A549 (cell line): ENCODE measurements at regions not wholly inside any gene's neighbourhood (a gene's known extent, or its start where the extent isn't known, plus 50 kb on each side); places are given as distances from the start of the nearest gene placed in this dataset.

Experiments used
- ATAC-seq, 2 experiments: fragments of 200-7000 bp in 1 of 2; fragments of >200 bp in 1 of 2; cut with Nextera tagmentation in 1 of 2; cut with Tn5 transposase in 1 of 2; 3 replicates each; pipeline versions ENCODE4 v1.8.0 to v1.9.1; 2018 to 2020; ENCODE audit warnings: mild to moderate bottlenecking in 1 of 2, moderate library complexity in 1 of 2
- CTCF ChIA-PET: fragments of 300-600 bp; sonication (Branson Sonifier 250); formaldehyde crosslinking; extraction: SDS; loops from one replicate; lab custom pipeline; 2021; ENCODE audit warnings: antibody characterized with exemption, inconsistent platforms; lab: Yijun Ruan, JAX
- POLR2A ChIA-PET: fragments of 350-600 bp; formaldehyde crosslinking; extraction: SDS; loops from one replicate; lab custom pipeline; 2021; ENCODE audit warnings: antibody characterized with exemption, inconsistent platforms; lab: Yijun Ruan, JAX
- DNase-seq, 2 experiments: peaks; one replicate each; pipeline versions ENCODE4 v3.0.0 to v3.0.0-alpha.2; 2011 to 2016; ENCODE audit warnings: low read depth in 1 of 2, low spot score in 1 of 2
- FAIRE-seq: peaks from 2 replicates; lab custom pipeline; 2011; peaks lifted over from hg19 to GRCh38; lab: Jason Lieb, UNC
- H3K27ac ChIP-seq, 2 experiments: fragments of >200 bp; sonication (Bioruptor Twin); formaldehyde crosslinking; 3 replicates each; pipeline ENCODE4 v1.5.1; 2016 to 2017
- H3K4me1 ChIP-seq: fragments of >200 bp; sonication (Bioruptor Twin); formaldehyde crosslinking; 3 replicates; pipeline ENCODE4 v1.6.1; 2016
- H3K4me2 ChIP-seq: fragments of >200 bp; sonication (Bioruptor Twin); formaldehyde crosslinking; 3 replicates; pipeline ENCODE4 v1.6.1; 2016
- H3K4me3 ChIP-seq: fragments of >200 bp; sonication (Bioruptor Twin); formaldehyde crosslinking; 3 replicates; pipeline ENCODE4 v1.5.1; 2016
- H3K9me3 ChIP-seq: fragments of >200 bp; sonication (Bioruptor Twin); formaldehyde crosslinking; 3 replicates; pipeline ENCODE4 v1.6.1; 2016
- CTCF ChIP-seq: fragments of >200 bp; sonication (Bioruptor Twin); formaldehyde crosslinking; IDR thresholded peaks from 3 replicates; pipeline ENCODE4 v1.5.1; 2016
- EHF ChIP-seq: fragments of 250-450 bp; sonication (Bioruptor Pico); IDR thresholded peaks from 2 replicates; pipeline ENCODE4 v1.5.0; 2020; ENCODE audit warnings: mild to moderate bottlenecking
- EHMT2 ChIP-seq: fragments of 200-600 bp; sonication (generic); IDR thresholded peaks from 2 replicates; pipeline ENCODE4 v1.6.1; 2016; ENCODE audit warnings: antibody characterized with exemption, low read depth, mild to moderate bottlenecking, moderate library complexity
- FOXS1 ChIP-seq: fragments of 250-450 bp; sonication (Bioruptor Pico); IDR thresholded peaks from 2 replicates; pipeline ENCODE4 v1.5.0; 2020; ENCODE audit warnings: mild to moderate bottlenecking, moderate library complexity
- GATA3 ChIP-seq: IDR thresholded peaks from 2 replicates; pipeline ENCODE4 v1.6.1; 2012; ENCODE audit warnings: borderline replicate concordance
- HDAC2 ChIP-seq: fragments of 200-600 bp; sonication (generic); IDR thresholded peaks from 2 replicates; pipeline ENCODE4 v1.6.1; 2016
- HES2 ChIP-seq: fragments of >200 bp; sonication (Bioruptor Twin); formaldehyde crosslinking; IDR thresholded peaks from 2 replicates; pipeline ENCODE4 v1.6.1; 2016
- HEYL ChIP-seq: fragments of 250-450 bp; sonication (Bioruptor Pico); IDR thresholded peaks from 2 replicates; pipeline ENCODE4 v1.8.0; 2021; ENCODE audit warnings: mild to moderate bottlenecking, moderate library complexity
- HMGXB4 ChIP-seq: fragments of 250-450 bp; sonication (Bioruptor Pico); IDR thresholded peaks from 2 replicates; pipeline ENCODE4 v1.5.0; 2021; ENCODE audit warnings: mild to moderate bottlenecking, moderate library complexity, borderline replicate concordance
- JUN ChIP-seq, 2 experiments: fragments of >200 bp; sonication (Bioruptor Twin); formaldehyde crosslinking; IDR thresholded peaks; 2 replicates in 1 of 2; 3 replicates in 1 of 2; pipeline ENCODE4 v1.6.1; 2016 to 2017
- KDM5A ChIP-seq: fragments of 200-600 bp; sonication (generic); IDR thresholded peaks from 2 replicates; pipeline ENCODE4 v1.6.1; 2016; ENCODE audit warnings: antibody characterized with exemption, mild to moderate bottlenecking
- MAX ChIP-seq: IDR thresholded peaks from 2 replicates; pipeline ENCODE4 v1.6.1; 2012
- MYC ChIP-seq: IDR thresholded peaks from 2 replicates; pipeline ENCODE4 v1.6.1; 2012; ENCODE audit warnings: mild to moderate bottlenecking, inconsistent platforms, low read length, improper control_type of control experiment, borderline replicate concordance
- NFE2L2 ChIP-seq: fragments of 150-350 bp; conservative IDR thresholded peaks from 2 replicates; pipeline ENCODE4 v1.6.1; 2014; ENCODE audit warnings: low read length
- NPAS2 ChIP-seq: fragments of 250-450 bp; sonication (Bioruptor Pico); IDR thresholded peaks from 2 replicates; pipeline ENCODE4 v1.8.0; 2022; ENCODE audit warnings: mild to moderate bottlenecking, moderate library complexity, borderline replicate concordance
- POLR2A ChIP-seq: IDR thresholded peaks from 2 replicates; pipeline ENCODE4 v1.6.1; 2012; ENCODE audit warnings: mild to moderate bottlenecking, low read length
- RAD21 ChIP-seq, 2 experiments: fragments of >200 bp in 1 of 2; sonication (Bioruptor Twin) in 1 of 2; formaldehyde crosslinking in 1 of 2; IDR thresholded peaks in 1 of 2; conservative IDR thresholded peaks in 1 of 2; 2 replicates in 1 of 2; 3 replicates in 1 of 2; pipeline ENCODE4 v1.6.1; 2012 to 2018; ENCODE audit warnings: inconsistent platforms in 1 of 2
- REST ChIP-seq: fragments of 200-600 bp; sonication (generic); IDR thresholded peaks from 2 replicates; pipeline ENCODE4 v1.6.1; 2016; ENCODE audit warnings: antibody characterized with exemption, mild to moderate bottlenecking, moderate library complexity
- SMC3 ChIP-seq: fragments of >200 bp; sonication (Bioruptor Twin); formaldehyde crosslinking; IDR thresholded peaks from 3 replicates; pipeline ENCODE4 v1.6.1; 2018; ENCODE audit warnings: inconsistent platforms
- SREBF2 ChIP-seq: fragments of 450-650 bp; IDR thresholded peaks from 2 replicates; pipeline ENCODE4 v1.6.1; 2014; ENCODE audit warnings: mild to moderate bottlenecking, moderate library complexity
- TFCP2L1 ChIP-seq: fragments of 250-450 bp; sonication (Bioruptor Pico); IDR thresholded peaks from 2 replicates; pipeline ENCODE4 v1.5.0; 2021; ENCODE audit warnings: mild to moderate bottlenecking
- TP53 ChIP-seq: fragments of 250-450 bp; sonication (Bioruptor Pico); IDR thresholded peaks from 2 replicates; pipeline ENCODE4 v1.5.0; 2021; ENCODE audit warnings: mild to moderate bottlenecking, moderate library complexity
- WGBS: methylation state at CpG from one replicate; pipeline ENCODE4 v1.1.6; 2017; ENCODE audit errors: missing lambda C conversion rate; 5-methylcytosine and 5-hydroxymethylcytosine counted together

- Histone ChIP-seq H3K4me2 (no peak overlapping the region), H3K4me1 (no peaks in the 10 kb centered on the region), H3K4me3 (no peak overlapping the region), H3K9me3 (no peaks in the 10 kb centered on the region), H3K27ac (no peak overlapping the region)
- FAIRE-seq: no peak
- no peak for DNase-seq
- no peak for ATAC-seq
- ChIA-PET POLR2A (no interaction called here), CTCF (no interaction called here)
- no peak for TF ChIP-seq EHF (CRISPR knock-in tag)
- TF ChIP-seq SREBF2: no peak
- no peak for TF ChIP-seq GATA3
- no peak for TF ChIP-seq POLR2A
- no peak for TF ChIP-seq JUN (IDR thresholded peaks at IDR 0.05)
- TF ChIP-seq HDAC2: no peak
- TF ChIP-seq EHMT2: no peak
- TF ChIP-seq MYC: no peak
- TF ChIP-seq TFCP2L1 (CRISPR knock-in tag): no peak
- TF ChIP-seq FOXS1 (CRISPR knock-in tag): no peak
- TF ChIP-seq TP53 (CRISPR knock-in tag): no peak
- no peak for TF ChIP-seq NPAS2 (CRISPR knock-in tag)
- no peak for TF ChIP-seq REST
- no peak for TF ChIP-seq KDM5A
- TF ChIP-seq SMC3: no peak
- TF ChIP-seq RAD21 (conservative IDR thresholded peaks at IDR 0.05 in 1 of 2, IDR thresholded peaks at IDR 0.05 in 1 of 2): no peak
- TF ChIP-seq HEYL: no peak
- no peak for TF ChIP-seq NFE2L2
- no peak for TF ChIP-seq CTCF
- WGBS: 43% methylated on average over 9 of the region's 9 CpGs
Measured at GRCh38 chr1:74964508-74965102, 169.6 kb upstream of the LHX8 start.

- CTCF ChIA-PET: no interaction called here
- Histone ChIP-seq H3K9me3 (no peaks in the 10 kb centered on the region), H3K4me3 (no peak overlapping the region), H3K27ac (no peak overlapping the region), H3K4me2 (no peak overlapping the region), H3K4me1 (no peaks in the 10 kb centered on the region)
- ATAC-seq (no peak), FAIRE-seq (no peak), DNase-seq (no peak)
- WGBS: 30% methylated on average over 2 of the region's 2 CpGs
- POLR2A ChIA-PET: no interaction called here
- TF ChIP-seq MAX (no peak), HMGXB4 (CRISPR knock-in tag) (no peak), HES2 (no peak)
Measured at GRCh38 chr1:74969566-74970135, 164.5 kb upstream of the LHX8 start.
